Epithelial cell of esophagus (primary cell): ENCODE measurements at regions not wholly inside any gene's neighbourhood (a gene's known extent, or its start where the extent isn't known, plus 50 kb on each side); places are given as distances from the start of the nearest gene placed in this dataset.
"Not testable (repeated sequence)": the region's sequence is repeated elsewhere in the genome, so short reads cannot be mapped to it uniquely, and the experiment has no call there.

Source experiments
- DNase-seq: peaks from one replicate; pipeline ENCODE4 v3.0.0; 2010; ENCODE audit warnings: low read depth
- H3K4me3 ChIP-seq: 2 replicates; pipeline ENCODE4 v1.5.1; 2011; ENCODE audit warnings: mild to moderate bottlenecking, low read length, control low read depth
- TF ChIP-seq, protein P1 (sequence below): IDR thresholded peaks from 2 replicates; pipeline ENCODE4 v1.5.1; 2011; ENCODE audit warnings: low read depth, mild to moderate bottlenecking, low read length, control low read depth, inconsistent platforms; ENCODE audit not compliant: insufficient read depth; ENCODE audit errors: missing control alignments

DNA sequence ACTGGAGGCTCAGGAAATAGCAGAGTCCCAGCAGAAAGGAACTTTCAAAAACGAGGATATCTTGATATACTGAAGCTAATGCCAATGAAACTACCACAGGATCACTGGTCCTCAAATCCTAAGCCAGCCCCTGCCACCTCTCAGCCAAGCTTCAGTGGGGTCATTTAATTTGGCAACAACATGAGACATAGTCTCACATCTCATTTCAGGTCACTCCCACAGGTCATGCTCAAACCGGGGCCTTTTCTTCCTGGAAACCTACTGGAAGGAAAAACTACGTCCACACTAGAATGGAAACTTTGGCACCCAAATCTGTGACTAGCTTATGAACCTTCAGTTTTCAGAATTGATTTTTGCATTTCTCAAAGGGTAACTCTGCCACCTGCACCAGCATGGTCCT lies 61.9 kb upstream of the CYP2D6 start:
- no peak overlapping the region for H3K4me3 ChIP-seq
- no peak for DNase-seq
- TF ChIP-seq, protein P1, sequence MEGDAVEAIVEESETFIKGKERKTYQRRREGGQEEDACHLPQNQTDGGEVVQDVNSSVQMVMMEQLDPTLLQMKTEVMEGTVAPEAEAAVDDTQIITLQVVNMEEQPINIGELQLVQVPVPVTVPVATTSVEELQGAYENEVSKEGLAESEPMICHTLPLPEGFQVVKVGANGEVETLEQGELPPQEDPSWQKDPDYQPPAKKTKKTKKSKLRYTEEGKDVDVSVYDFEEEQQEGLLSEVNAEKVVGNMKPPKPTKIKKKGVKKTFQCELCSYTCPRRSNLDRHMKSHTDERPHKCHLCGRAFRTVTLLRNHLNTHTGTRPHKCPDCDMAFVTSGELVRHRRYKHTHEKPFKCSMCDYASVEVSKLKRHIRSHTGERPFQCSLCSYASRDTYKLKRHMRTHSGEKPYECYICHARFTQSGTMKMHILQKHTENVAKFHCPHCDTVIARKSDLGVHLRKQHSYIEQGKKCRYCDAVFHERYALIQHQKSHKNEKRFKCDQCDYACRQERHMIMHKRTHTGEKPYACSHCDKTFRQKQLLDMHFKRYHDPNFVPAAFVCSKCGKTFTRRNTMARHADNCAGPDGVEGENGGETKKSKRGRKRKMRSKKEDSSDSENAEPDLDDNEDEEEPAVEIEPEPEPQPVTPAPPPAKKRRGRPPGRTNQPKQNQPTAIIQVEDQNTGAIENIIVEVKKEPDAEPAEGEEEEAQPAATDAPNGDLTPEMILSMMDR, result no peak

DNA sequence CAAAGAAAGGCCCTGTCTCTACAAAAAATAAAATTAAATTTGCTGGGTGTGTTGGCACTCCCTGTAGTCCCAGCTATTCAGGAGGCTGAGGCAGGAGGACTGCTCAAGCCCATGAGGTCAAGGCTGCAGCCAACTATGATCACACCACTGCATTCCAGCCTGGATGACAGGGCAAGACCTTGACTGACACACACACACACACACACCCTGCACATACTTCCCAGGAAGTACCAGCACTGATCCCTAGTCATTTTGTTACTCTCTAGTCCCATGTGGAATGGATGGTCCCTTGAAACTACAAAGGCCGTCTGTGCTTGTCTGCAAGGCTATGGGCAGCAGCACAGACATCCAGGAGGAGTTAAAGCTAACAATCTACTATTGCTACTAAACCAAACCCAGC lies 59.7 kb upstream of the CYP2D6 start:
- peak; percentile 13 for DNase-seq
- H3K4me3 ChIP-seq, result no peak overlapping the region
- TF ChIP-seq, protein P1, result no peak

DNA sequence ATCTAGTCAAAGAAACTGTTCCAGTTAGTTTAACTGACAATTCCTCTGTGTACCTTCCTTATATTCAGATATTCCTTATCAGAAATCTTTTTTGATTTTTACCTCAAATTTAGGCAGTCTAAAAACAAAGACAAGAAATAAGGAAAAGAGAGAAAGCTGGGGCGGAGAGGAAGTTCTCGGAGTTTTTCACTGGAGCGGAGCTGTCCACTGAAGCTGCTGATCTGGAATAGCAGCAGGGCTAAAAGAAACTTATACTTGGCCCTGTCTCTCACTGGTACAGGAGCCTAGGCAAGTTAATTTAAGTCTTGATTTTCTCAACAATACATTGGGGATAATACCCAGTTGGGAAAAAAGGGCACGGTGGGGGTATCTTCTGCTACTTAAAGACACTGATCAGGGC lies 59.2 kb upstream of the CYP2D6 start:
- DNase-seq, result no peak
- H3K4me3 ChIP-seq, result no peak overlapping the region
- TF ChIP-seq, protein P1, result no peak

DNA sequence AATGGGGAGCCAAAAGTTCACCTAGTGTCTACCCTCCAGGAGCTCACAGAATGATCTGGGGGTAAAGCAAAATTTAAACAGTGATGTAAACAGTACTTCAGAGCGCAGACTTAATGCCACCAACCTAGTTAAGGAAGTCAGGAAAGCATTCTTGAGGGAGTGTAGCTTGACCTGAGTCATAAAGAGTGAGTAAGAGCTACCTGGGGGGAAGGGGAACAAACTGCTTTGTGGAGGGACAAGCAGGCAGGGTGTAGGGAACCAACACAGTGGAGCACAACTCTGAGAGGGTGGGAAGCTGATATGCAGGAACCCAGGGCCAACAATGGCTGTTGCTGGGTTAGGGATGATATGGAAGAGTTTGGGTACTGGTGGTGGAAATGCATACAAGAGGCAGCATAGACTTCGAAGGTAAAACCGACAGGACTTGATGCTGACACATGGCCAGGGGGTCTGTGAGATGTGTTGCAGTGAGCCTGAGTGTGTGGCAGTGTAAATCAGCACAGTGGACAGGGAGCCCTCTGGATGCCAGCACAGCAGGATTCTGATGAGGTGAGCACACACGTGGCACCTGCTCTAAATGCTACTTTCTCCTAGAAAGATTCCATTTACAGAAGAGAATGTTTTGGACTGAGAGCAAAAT lies 58.3 kb upstream of the CYP2D6 start:
- peak; percentile 87 for DNase-seq
- TF ChIP-seq, protein P1, result no peak

DNA sequence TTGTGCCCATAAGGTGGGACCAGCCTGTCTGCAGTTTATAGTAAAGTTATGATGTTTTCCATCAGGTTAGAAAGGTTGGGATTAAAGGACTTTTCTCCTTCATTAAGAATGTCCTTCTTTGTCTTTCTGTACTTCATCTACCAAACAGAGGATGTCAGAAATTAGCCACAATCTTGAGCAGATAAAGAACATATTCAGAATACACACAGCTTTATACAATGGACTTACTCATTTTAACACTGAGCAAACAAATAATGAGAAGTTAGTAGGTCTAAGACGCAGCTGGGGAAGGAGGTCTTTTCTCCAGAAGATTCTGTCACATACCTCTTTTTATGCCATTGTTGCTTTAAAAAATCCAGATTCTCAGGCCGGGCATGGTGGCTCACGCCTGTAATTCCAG lies 57.0 kb upstream of the CYP2D6 start:
- no peak overlapping the region for H3K4me3 ChIP-seq
- DNase-seq, result no peak
- TF ChIP-seq, protein P1, result no peak

More for the DNA sequence above, 58.3 kb upstream of the CYP2D6 start:
- no peak overlapping the region for H3K4me3 ChIP-seq

DNA sequence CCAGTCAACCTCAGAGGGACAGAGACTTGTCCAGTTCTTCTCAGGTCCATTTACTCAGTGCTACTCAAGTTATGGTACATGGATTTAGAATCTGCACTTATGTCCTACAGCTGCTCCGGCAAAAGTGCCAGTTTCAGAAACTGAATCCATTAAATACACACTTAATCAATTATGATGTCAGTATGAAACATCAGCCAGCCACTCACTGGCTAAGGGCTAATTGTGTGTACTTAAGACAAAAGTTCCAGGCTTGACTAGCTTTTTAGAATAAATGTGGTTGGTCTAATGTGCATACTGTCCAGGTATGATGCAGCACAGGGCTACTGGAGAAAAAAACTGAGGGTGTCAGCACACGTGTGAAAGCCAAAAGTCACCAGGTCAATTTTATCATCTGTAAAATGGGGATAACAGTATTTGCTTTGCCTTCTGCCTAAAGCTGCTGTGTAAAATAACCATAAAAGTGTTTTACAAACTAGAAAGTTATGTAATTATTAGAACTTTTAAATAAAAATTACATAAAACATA lies 55.4 kb upstream of the CYP2D6 start:
- DNase-seq, result no peak
- no peak overlapping the region for H3K4me3 ChIP-seq
- TF ChIP-seq, protein P1, result no peak

DNA sequence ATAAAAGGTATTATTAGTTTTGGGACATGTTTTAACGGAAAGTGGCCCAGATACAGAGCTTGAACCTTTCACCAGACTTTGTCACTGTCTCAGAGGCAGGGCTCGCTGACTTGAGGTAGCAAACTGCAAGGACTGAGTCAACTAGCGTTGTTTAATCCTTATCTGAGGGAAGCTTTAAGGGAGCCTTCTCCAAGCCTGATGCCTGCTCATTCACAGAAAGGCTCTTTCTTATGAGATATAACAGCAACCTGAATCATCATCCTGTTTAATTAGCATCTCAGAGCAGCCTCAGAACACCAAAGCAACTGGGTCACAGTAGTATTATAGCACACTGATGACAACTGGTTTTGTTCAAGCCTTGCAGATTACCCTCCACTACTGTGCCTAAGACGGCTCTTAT lies 54.2 kb upstream of the CYP2D6 start:
- DNase-seq, result no peak
- TF ChIP-seq, protein P1, result no peak
- no peak overlapping the region for H3K4me3 ChIP-seq

DNA sequence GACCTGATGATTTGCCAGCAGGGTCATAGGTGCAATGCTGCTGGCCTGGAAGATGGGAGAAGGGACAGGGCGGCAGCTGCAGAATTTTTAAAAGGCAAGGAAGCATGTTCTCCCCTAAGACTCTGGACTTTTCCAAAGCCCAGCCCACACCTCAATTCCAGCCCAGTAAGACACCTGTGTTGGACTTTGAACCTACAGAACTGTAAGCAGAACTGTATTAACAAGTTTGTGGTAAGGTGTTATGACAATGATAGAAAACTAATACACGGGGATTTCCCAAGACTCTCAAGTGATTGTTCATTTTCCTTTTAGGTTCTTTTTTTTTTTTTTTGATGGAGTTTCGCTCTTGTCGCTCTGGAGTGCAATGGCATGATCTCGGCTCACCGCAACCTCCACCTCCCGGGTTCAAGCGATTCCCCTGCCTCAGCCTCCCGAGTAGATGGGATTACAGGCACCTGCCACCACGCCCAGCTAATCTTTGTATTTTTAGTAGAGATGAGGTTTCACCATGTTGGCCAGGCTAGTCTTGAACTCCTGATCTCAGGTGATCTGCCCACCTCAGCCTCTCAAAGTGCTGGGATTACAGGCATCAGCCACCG lies 53.0 kb upstream of the CYP2D6 start:
- DNase-seq, H3K4me3 ChIP-seq: not testable (repeated sequence)
